ENCODE measurements at regions not wholly inside any gene's neighbourhood (a gene's known extent, or its start where the extent isn't known, plus 50 kb on each side); places are given as distances from the start of the nearest gene placed in this dataset.

DNA sequence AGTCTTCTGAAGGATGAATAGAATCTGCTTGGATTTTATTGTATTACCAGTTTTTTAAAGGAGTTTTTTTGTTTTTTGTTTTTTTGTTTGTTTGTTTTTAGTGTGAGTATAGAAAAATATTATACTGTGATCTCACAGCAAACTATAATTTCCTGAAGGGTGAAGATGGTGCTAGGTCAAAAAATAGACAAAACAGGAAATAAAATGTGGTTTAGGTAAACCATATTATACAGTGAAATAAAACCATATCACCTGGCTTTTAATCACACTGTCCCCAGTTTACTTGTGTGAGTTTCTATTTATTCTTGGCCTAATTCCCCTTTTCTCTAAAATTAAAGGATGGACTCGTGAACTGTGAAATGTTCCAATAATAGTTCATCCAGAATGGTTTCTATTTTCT is 841.3 kb upstream of the CTNND2 start:
- TF ChIP-seq ZNF274 (IDR thresholded peaks at IDR 0.05; ENCODE audit: low read depth, low read length) (no peak), SUZ12 (IDR thresholded peaks at IDR 0.05; ENCODE audit: extremely low read depth, insufficient read depth, insufficient read length) (no peak)

All from NT2/D1 (cell line).